Epithelial cell of proximal tubule (primary cell): ENCODE measurements at regions not wholly inside any gene's neighbourhood (a gene's known extent, or its start where the extent isn't known, plus 50 kb on each side); places are given as distances from the start of the nearest gene placed in this dataset.

ENCODE experiments used
- DNase-seq: peaks from one replicate; pipeline ENCODE4 v3.0.0-alpha.2; 2011; ENCODE audit warnings: low read depth
- H3K4me3 ChIP-seq: 2 replicates; pipeline ENCODE4 v1.5.1; 2011; ENCODE audit warnings: low read depth, mild to moderate bottlenecking, low read length
- TF ChIP-seq, protein P1 (sequence below): conservative IDR thresholded peaks from 2 replicates; pipeline ENCODE4 v1.5.1; 2012; ENCODE audit warnings: low read depth, mild to moderate bottlenecking, low read length

DNA sequence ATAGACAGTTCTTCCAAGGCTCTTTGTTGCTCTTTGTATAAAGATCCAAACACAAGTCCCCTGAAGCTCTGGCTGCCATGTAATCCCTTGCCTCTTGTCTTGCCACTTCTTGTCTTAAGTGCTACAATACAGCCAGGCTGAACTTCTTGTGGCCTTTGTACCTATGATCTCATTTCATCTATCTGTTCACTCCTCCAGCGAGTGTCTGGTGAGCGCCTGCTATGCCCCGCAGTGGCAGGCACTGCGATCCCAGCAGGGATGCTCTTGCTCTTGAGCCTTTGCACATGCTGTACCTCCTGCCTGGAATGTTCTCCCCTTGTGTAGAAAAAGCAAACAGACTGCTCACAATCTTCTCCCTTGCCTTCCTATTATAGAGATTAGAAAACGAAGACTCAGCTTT is 81.9 kb upstream of the ADPGK start:
- H3K4me3 ChIP-seq: no peak overlapping the region
- no peak for DNase-seq
- TF ChIP-seq, protein P1, sequence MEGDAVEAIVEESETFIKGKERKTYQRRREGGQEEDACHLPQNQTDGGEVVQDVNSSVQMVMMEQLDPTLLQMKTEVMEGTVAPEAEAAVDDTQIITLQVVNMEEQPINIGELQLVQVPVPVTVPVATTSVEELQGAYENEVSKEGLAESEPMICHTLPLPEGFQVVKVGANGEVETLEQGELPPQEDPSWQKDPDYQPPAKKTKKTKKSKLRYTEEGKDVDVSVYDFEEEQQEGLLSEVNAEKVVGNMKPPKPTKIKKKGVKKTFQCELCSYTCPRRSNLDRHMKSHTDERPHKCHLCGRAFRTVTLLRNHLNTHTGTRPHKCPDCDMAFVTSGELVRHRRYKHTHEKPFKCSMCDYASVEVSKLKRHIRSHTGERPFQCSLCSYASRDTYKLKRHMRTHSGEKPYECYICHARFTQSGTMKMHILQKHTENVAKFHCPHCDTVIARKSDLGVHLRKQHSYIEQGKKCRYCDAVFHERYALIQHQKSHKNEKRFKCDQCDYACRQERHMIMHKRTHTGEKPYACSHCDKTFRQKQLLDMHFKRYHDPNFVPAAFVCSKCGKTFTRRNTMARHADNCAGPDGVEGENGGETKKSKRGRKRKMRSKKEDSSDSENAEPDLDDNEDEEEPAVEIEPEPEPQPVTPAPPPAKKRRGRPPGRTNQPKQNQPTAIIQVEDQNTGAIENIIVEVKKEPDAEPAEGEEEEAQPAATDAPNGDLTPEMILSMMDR: no peak

DNA sequence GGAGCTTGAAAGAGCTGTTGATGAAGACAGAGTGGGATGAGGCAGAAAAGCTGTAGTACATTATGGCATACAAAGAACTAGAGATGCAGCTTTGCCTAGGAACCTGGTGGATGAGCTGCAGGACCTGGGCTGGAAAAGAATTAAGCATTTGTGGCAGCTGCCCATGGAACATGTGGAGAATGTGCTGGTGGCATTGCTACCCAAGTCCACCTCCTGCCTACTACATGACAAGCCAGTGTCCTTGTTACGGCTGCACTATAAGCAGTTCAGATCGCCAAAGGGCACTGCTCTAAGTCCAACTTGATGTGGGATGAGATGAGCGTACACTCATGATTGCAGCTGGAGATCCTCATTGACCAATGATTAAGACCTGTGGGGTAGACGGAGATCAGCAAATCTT is 81.1 kb upstream of the ADPGK start:
- TF ChIP-seq, protein P1: no peak
- no peak overlapping the region for H3K4me3 ChIP-seq
- no peak for DNase-seq

DNA sequence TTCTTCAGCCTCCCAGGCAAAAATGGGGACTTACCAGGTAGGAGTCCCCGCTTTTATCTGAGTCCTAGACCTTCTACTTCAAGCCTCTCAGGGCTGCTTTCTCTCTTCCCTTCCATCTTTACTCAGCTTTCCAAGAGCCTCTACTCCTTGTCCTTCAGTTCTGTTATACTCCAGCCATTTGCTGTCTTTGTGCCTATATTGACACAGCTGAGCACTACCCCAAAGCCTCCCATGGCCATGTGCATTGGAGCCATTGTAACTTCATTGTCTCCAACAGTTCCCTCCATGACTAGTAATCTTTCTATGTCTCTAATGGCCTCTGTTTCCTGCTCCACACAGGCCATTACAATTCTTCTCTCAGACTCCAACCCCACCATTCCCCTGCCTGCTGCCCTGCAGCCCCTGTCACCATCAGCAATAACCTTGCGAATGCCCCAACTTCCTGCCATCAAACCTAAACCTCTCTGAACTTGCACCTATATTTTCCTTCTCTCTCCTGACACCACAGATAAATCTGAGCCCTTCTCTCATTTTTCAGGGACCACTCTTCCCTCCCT is 77.9 kb upstream of the ADPGK start:
- H3K4me3 ChIP-seq: no peak overlapping the region
- no peak for DNase-seq
- TF ChIP-seq, protein P1: no peak

- DNase-seq: no peak
- TF ChIP-seq, protein P1: no peak
- H3K4me3 ChIP-seq: no peak overlapping the region
Measured at GRCh38 chr15:72859757-72860145, 76.2 kb upstream of the ADPGK start.

- TF ChIP-seq, protein P1: no peak
- DNase-seq: no peak
- no peak overlapping the region for H3K4me3 ChIP-seq
Measured at GRCh38 chr15:72859017-72859756, 75.6 kb upstream of the ADPGK start.

- DNase-seq: no peak
- H3K4me3 ChIP-seq: no peak overlapping the region
- TF ChIP-seq, protein P1: no peak
Measured at GRCh38 chr15:72858205-72858604, 74.6 kb upstream of the ADPGK start.

GRCh38 chr15:72857331-72858063 is 73.9 kb upstream of the ADPGK start:
- TF ChIP-seq, protein P1: no peak

More at GRCh38 chr15:72857331-72858063, 73.9 kb upstream of the ADPGK start:
- no peak overlapping the region for H3K4me3 ChIP-seq
- DNase-seq: no peak
